ENCODE measurements at regions not wholly inside any gene's neighbourhood (a gene's known extent, or its start where the extent isn't known, plus 50 kb on each side); places are given as distances from the start of the nearest gene placed in this dataset.

GRCh38 chr13:104309431-104309830 is 1243.2 kb upstream of the SLC10A2 start:
- no peak overlapping the region for H3K4me3 Mint-ChIP-seq
- H3K27ac ChIP-seq (ENCODE audit: low read depth, low read length) = no peak overlapping the region
- peaks cover 22% of the 10 kb centered on the region for H3K9me3 Mint-ChIP-seq
- H3K4me3 ChIP-seq (ENCODE audit: low read length) = no peak overlapping the region
- no peak overlapping the region for H3K27ac Mint-ChIP-seq
- H3K27me3 Mint-ChIP-seq (ENCODE audit: insufficient read depth) = no peaks in the 10 kb centered on the region
- 91 to 92% methylated on average over 1 of the region's 1 CpG for WGBS, 2 experiments (ENCODE audit: insufficient coverage in 1 of 2, insufficient read length in 1 of 2)
- H3K36me3 ChIP-seq (ENCODE audit: control insufficient read depth, insufficient read depth, low read length) = no peaks in the 10 kb centered on the region
- H3K4me1 ChIP-seq (ENCODE audit: control insufficient read depth, insufficient read depth, low read length) = no peaks in the 10 kb centered on the region
- DNase-seq = no peak
- H3K36me3 Mint-ChIP-seq (ENCODE audit: low read depth) = peaks cover 3% of the 10 kb centered on the region
- H3K9me3 ChIP-seq (ENCODE audit: control insufficient read depth, low read length) = peaks cover 31% of the 10 kb centered on the region
- H3K9ac ChIP-seq (ENCODE audit: extremely low read depth, low read length, poor library complexity, severe bottlenecking) = no peak overlapping the region
- no peak for TF ChIP-seq CTCF (conservative IDR thresholded peaks at IDR 0.05)
- no peaks in the 10 kb centered on the region for H3K27me3 ChIP-seq (ENCODE audit: control insufficient read depth, insufficient read depth, low read length, poor library complexity, severe bottlenecking)
- no peaks in the 10 kb centered on the region for H3K4me1 Mint-ChIP-seq

GRCh38 chr13:104301171-104301975 is 1235.2 kb upstream of the SLC10A2 start:
- no peaks in the 10 kb centered on the region for H3K36me3 Mint-ChIP-seq (ENCODE audit: low read depth)
- 91% methylated on average over 3 of the region's 4 CpGs; no CpG with 5 or more reads in 1 of the 2 experiments for WGBS, 2 experiments (ENCODE audit: insufficient coverage in 1 of 2, insufficient read length in 1 of 2)
- no peak for DNase-seq

GRCh38 chr13:104297075-104297474 is 1230.9 kb upstream of the SLC10A2 start:
- peaks cover 12% of the 10 kb centered on the region for H3K4me1 Mint-ChIP-seq

More at GRCh38 chr13:104301171-104301975, 1235.2 kb upstream of the SLC10A2 start:
- no peak overlapping the region for H3K4me3 Mint-ChIP-seq
- Histone ChIP-seq H3K4me1 (ENCODE audit: control insufficient read depth, insufficient read depth, low read length) (no peaks in the 10 kb centered on the region), H3K9me3 (ENCODE audit: control insufficient read depth, low read length) (no peaks in the 10 kb centered on the region), H3K27me3 (ENCODE audit: control insufficient read depth, insufficient read depth, low read length, poor library complexity, severe bottlenecking) (no peaks in the 10 kb centered on the region), H3K36me3 (ENCODE audit: control insufficient read depth, insufficient read depth, low read length) (no peaks in the 10 kb centered on the region), H3K4me3 (ENCODE audit: low read length) (no peak overlapping the region), H3K27ac (ENCODE audit: low read depth, low read length) (no peak overlapping the region), H3K9ac (ENCODE audit: extremely low read depth, low read length, poor library complexity, severe bottlenecking) (no peak overlapping the region)
- H3K27me3 Mint-ChIP-seq (ENCODE audit: insufficient read depth) = no peaks in the 10 kb centered on the region
- no peak for TF ChIP-seq CTCF (conservative IDR thresholded peaks at IDR 0.05)
- no peaks in the 10 kb centered on the region for H3K9me3 Mint-ChIP-seq
- H3K4me1 Mint-ChIP-seq = peaks cover 2% of the 10 kb centered on the region
- no peak overlapping the region for H3K27ac Mint-ChIP-seq

More at GRCh38 chr13:104297075-104297474, 1230.9 kb upstream of the SLC10A2 start:
- Histone ChIP-seq H3K4me3 (ENCODE audit: low read length) (no peak overlapping the region), H3K27ac (ENCODE audit: low read depth, low read length) (no peak overlapping the region), H3K36me3 (ENCODE audit: control insufficient read depth, insufficient read depth, low read length) (no peaks in the 10 kb centered on the region), H3K9ac (ENCODE audit: extremely low read depth, low read length, poor library complexity, severe bottlenecking) (no peak overlapping the region), H3K27me3 (ENCODE audit: control insufficient read depth, insufficient read depth, low read length, poor library complexity, severe bottlenecking) (no peaks in the 10 kb centered on the region), H3K9me3 (ENCODE audit: control insufficient read depth, low read length) (no peaks in the 10 kb centered on the region), H3K4me1 (ENCODE audit: control insufficient read depth, insufficient read depth, low read length) (peaks cover 4% of the 10 kb centered on the region)
- Mint-ChIP-seq H3K27ac (no peak overlapping the region), H3K4me3 (no peak overlapping the region), H3K27me3 (ENCODE audit: insufficient read depth) (no peaks in the 10 kb centered on the region), H3K36me3 (ENCODE audit: low read depth) (no peaks in the 10 kb centered on the region), H3K9me3 (no peaks in the 10 kb centered on the region)
- DNase-seq = no peak
- TF ChIP-seq CTCF (conservative IDR thresholded peaks at IDR 0.05) = no peak
- WGBS, 2 experiments (ENCODE audit: insufficient coverage in 1 of 2, insufficient read length in 1 of 2) = 95 to 96% methylated on average over 2 of the region's 2 CpGs

Measured in endodermal cell (in vitro differentiated cells).